B cell (primary cell): ENCODE measurements at regions not wholly inside any gene's neighbourhood (a gene's known extent, or its start where the extent isn't known, plus 50 kb on each side); places are given as distances from the start of the nearest gene placed in this dataset.

Experiments
- ATAC-seq: fragments of 200-7000 bp; cut with Tn5 transposase; one replicate; pipeline ENCODE4 v1.10.0; 2021; ENCODE audit warnings: low read depth, mild to moderate bottlenecking, moderate number of reproducible peaks, moderate library complexity
- CTCF ChIA-PET: fragments of 350-600 bp; sonication (Branson Sonifier 250); formaldehyde crosslinking; loops from one replicate; lab custom pipeline; 2021; ENCODE audit warnings: antibody characterized with exemption, inconsistent platforms; lab: Charles Lee
- POLR2A ChIA-PET: fragments of 350-600 bp; sonication (Branson Sonifier 250); formaldehyde crosslinking; loops from one replicate; lab custom pipeline; 2021; ENCODE audit warnings: antibody characterized with exemption; lab: Charles Lee
- DNase-seq: peaks from one replicate; pipeline ENCODE4 v3.0.0; 2013
- H2AFZ ChIP-seq: 2 replicates; pipeline ENCODE4 v1.6.1; 2012; ENCODE audit warnings: mild to moderate bottlenecking, low read depth, low read length; ENCODE audit not compliant: insufficient read depth, poor library complexity, severe bottlenecking
- H3K27ac ChIP-seq, 2 donors: 1 replicate in 1 of 2; 2 replicates in 1 of 2; pipeline ENCODE4 v1.5.1; 2012 to 2013; ENCODE audit warnings: low read length in 2 of 2, mild to moderate bottlenecking in 2 of 2, moderate library complexity in 1 of 2
- H3K27me3 ChIP-seq, 4 experiments: fragments of 200-600 bp in 1 of 4; sonication (generic) in 1 of 4; replicated peaks in 1 of 4; 1 replicate in 2 of 4; 2 replicates in 2 of 4; pipeline versions ENCODE4 v1.6.1 to v1.7.0; 2013 to 2016; ENCODE audit warnings: low read length in 3 of 4, mild to moderate bottlenecking in 2 of 4, mixed read lengths in 1 of 4, moderate library complexity in 1 of 4; ENCODE audit not compliant: insufficient read depth in 4 of 4, control insufficient read depth in 3 of 4; ENCODE audit errors: control extremely low read depth in 1 of 4
- H3K36me3 ChIP-seq, 2 experiments: replicated peaks in 1 of 2; 1 replicate in 1 of 2; 2 replicates in 1 of 2; pipeline versions ENCODE4 v1.6.1 to v1.7.1; 2013; ENCODE audit warnings: low read length in 1 of 2; ENCODE audit not compliant: insufficient read depth in 2 of 2, control insufficient read depth in 1 of 2; ENCODE audit errors: control extremely low read depth in 1 of 2, extremely low read depth in 1 of 2
- H3K4me1 ChIP-seq, 2 donors: fragments of 200-600 bp in 1 of 2; sonication (generic) in 1 of 2; 1 replicate in 1 of 2; 2 replicates in 1 of 2; pipeline versions ENCODE4 v1.5.1 to v1.6.1; 2013 to 2017; ENCODE audit warnings: low read length in 2 of 2; ENCODE audit not compliant: control insufficient read depth in 2 of 2, insufficient read depth in 2 of 2
- H3K4me2 ChIP-seq: replicated peaks from 2 replicates; pipeline ENCODE3; 2012; ENCODE audit warnings: mild to moderate bottlenecking, low read depth, low read length; ENCODE audit not compliant: poor library complexity, severe bottlenecking
- H3K4me3 ChIP-seq, 5 experiments: fragments of 200-600 bp in 1 of 5; sonication (generic) in 1 of 5; 1 replicate in 3 of 5; 2 replicates in 2 of 5; pipeline versions ENCODE4 v1.5.1 to v1.7.0; 2011 to 2016; ENCODE audit warnings: low read length in 4 of 5, mild to moderate bottlenecking in 4 of 5, low read depth in 2 of 5, control low read depth in 1 of 5, moderate library complexity in 1 of 5; ENCODE audit not compliant: insufficient read depth in 1 of 5; ENCODE audit errors: control extremely low read depth in 1 of 5, extremely low read depth in 1 of 5
- H3K79me2 ChIP-seq: fragments of 200-600 bp; sonication (generic); one replicate; pipeline ENCODE4 v1.6.0; 2016; ENCODE audit warnings: low read length; ENCODE audit not compliant: control insufficient read depth, insufficient read depth
- H3K9ac ChIP-seq: fragments of 200-600 bp; sonication (generic); 2 replicates; pipeline ENCODE4 v1.6.1; 2017; ENCODE audit warnings: mild to moderate bottlenecking, low read length, moderate library complexity
- H3K9me3 ChIP-seq, 3 donors: one replicate each; pipeline versions ENCODE4 v1.6.1 to v1.7.1; 2013; ENCODE audit warnings: low read length in 2 of 3; ENCODE audit not compliant: control insufficient read depth in 2 of 3, insufficient read depth in 1 of 3; ENCODE audit errors: control extremely low read depth in 1 of 3
- H4K20me1 ChIP-seq: 2 replicates; pipeline ENCODE4 v1.6.0; 2012; ENCODE audit warnings: mild to moderate bottlenecking, low read length; ENCODE audit not compliant: insufficient read depth, control insufficient read depth, poor library complexity, severe bottlenecking
- H3K27ac Mint-ChIP-seq: one replicate; pipeline ENCODE4 v1.8.0; 2021; ENCODE audit warnings: mixed read lengths
- H3K27me3 Mint-ChIP-seq: one replicate; pipeline ENCODE4 v1.8.0; 2021; ENCODE audit warnings: mixed read lengths
- H3K4me1 Mint-ChIP-seq: one replicate; pipeline ENCODE4 v1.8.0; 2021; ENCODE audit warnings: mixed read lengths
- H3K4me3 Mint-ChIP-seq: one replicate; pipeline ENCODE4 v1.8.0; 2021; ENCODE audit warnings: mixed read lengths
- H3K9me3 Mint-ChIP-seq: one replicate; pipeline ENCODE4 v1.8.0; 2022; ENCODE audit warnings: mixed read lengths; ENCODE audit not compliant: insufficient read depth
- EZH2 ChIP-seq: IDR thresholded peaks from 2 replicates; pipeline ENCODE4 v1.6.1; 2012; ENCODE audit warnings: borderline replicate concordance, low read depth, mild to moderate bottlenecking, moderate library complexity, low read length; ENCODE audit not compliant: insufficient read depth, poor library complexity, severe bottlenecking
- WGBS: methylation state at CpG from one replicate; pipeline ENCODE4 v1.1.5; 2013; ENCODE audit warnings: missing lambda C conversion rate; ENCODE audit not compliant: insufficient coverage; 5-methylcytosine and 5-hydroxymethylcytosine counted together
- intact Hi-C: fragments of 100-400 bp; cut with micrococcal nuclease; formaldehyde crosslinking; loops from one replicate; pipeline ENCODE4 v1.10.0; 2022
- TF ChIP-seq, protein P1 (sequence below): fragments of 200-600 bp; IDR thresholded peaks from one replicate; pipeline ENCODE4 v1.8.0; 2022; ENCODE audit warnings: antibody characterized with exemption, mild to moderate bottlenecking

DNA sequence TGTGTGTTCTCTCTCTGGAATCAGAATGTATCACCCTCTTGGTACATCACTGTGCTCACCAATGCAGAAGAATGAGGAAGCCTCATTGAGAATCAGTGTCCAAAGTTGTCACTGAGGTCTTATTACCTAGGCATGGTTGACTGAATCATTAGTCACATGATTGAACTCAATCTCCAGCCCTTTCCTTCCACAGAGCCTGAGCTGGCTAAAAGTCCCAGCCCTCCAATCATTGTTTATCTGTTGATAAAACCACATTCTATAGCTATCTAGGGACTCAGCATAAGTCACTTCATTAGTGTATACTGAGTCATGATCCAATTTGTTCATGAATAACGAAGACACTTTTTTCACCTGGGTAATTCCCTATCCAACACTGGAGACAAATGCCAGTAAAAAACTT lies 396.8 kb downstream of the TRAM1L1 start:
- ChIA-PET POLR2A (no interaction called here), CTCF (no interaction called here)
- Histone ChIP-seq H3K9me3 (no peaks in the 10 kb centered on the region), H3K27me3 (no peaks in the 10 kb centered on the region), H3K4me1 (no peaks in the 10 kb centered on the region), H3K36me3 (no peaks in the 10 kb centered on the region), H2AFZ (no peak overlapping the region), H3K4me2 (no peak overlapping the region), H3K27ac (no peak overlapping the region), H4K20me1 (no peaks in the 10 kb centered on the region), H3K79me2 (no peaks in the 10 kb centered on the region), H3K9ac (no peak overlapping the region), H3K4me3 (no peak overlapping the region)
- WGBS = no CpG with 5 or more reads among the region's 1 CpG
- Mint-ChIP-seq H3K4me3 (no peak overlapping the region), H3K27ac (no peak overlapping the region), H3K4me1 (no peaks in the 10 kb centered on the region), H3K9me3 (peaks cover 4% of the 10 kb centered on the region), H3K27me3 (no peaks in the 10 kb centered on the region)
- intact Hi-C loops = no loop called here
- DNase-seq (no peak), ATAC-seq (no peak)
- no peak for TF ChIP-seq EZH2
- TF ChIP-seq, protein P1, sequence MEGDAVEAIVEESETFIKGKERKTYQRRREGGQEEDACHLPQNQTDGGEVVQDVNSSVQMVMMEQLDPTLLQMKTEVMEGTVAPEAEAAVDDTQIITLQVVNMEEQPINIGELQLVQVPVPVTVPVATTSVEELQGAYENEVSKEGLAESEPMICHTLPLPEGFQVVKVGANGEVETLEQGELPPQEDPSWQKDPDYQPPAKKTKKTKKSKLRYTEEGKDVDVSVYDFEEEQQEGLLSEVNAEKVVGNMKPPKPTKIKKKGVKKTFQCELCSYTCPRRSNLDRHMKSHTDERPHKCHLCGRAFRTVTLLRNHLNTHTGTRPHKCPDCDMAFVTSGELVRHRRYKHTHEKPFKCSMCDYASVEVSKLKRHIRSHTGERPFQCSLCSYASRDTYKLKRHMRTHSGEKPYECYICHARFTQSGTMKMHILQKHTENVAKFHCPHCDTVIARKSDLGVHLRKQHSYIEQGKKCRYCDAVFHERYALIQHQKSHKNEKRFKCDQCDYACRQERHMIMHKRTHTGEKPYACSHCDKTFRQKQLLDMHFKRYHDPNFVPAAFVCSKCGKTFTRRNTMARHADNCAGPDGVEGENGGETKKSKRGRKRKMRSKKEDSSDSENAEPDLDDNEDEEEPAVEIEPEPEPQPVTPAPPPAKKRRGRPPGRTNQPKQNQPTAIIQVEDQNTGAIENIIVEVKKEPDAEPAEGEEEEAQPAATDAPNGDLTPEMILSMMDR = no peak

DNA sequence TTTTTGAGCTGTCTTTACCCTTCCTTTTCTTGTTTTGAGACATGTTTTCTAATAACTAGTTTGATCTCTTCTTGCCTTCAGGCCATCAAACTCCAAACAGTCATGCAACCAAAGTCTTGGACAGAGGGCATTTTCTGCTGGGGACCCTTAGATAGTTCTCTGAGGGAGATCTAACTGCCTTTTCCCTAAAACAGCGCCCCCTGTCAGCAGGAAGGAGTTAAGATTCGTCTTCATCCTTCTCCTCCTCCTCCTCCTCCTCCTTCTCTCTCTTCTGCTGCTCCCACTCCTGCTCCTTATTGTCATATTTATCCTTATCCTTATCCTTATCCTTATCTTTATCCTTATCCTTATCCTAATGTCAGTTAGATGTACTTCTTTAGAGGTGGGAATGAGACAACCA lies 417.2 kb downstream of the TRAM1L1 start:
- no peak overlapping the region for H3K4me2 ChIP-seq
- no peak overlapping the region for H3K27ac ChIP-seq
- no peaks in the 10 kb centered on the region for H3K79me2 ChIP-seq
- H3K36me3 ChIP-seq = no peaks in the 10 kb centered on the region
- no peaks in the 10 kb centered on the region for H3K4me1 ChIP-seq
- H3K27me3 Mint-ChIP-seq = no peaks in the 10 kb centered on the region
- H3K9ac ChIP-seq = no peak overlapping the region
- peaks cover 2% of the 10 kb centered on the region for H3K9me3 Mint-ChIP-seq
- no peaks in the 10 kb centered on the region for H3K4me1 Mint-ChIP-seq
- H3K27ac Mint-ChIP-seq = no peak overlapping the region
- no peaks in the 10 kb centered on the region for H3K9me3 ChIP-seq
- H3K27me3 ChIP-seq = no peaks in the 10 kb centered on the region
- DNase-seq (no peak), ATAC-seq (no peak)
- POLR2A ChIA-PET = no interaction called here
- intact Hi-C loops = no loop called here
- no peak for TF ChIP-seq EZH2
- TF ChIP-seq, protein P1 = no peak
- CTCF ChIA-PET = no interaction called here
- H3K4me3 ChIP-seq = no peak overlapping the region
- no peaks in the 10 kb centered on the region for H4K20me1 ChIP-seq
- H2AFZ ChIP-seq = no peak overlapping the region
- H3K4me3 Mint-ChIP-seq = no peak overlapping the region
- WGBS = 40% methylated on average over 2 of the region's 2 CpGs
